GM20431 (cell line): ENCODE measurements at regions not wholly inside any gene's neighbourhood (a gene's known extent, or its start where the extent isn't known, plus 50 kb on each side); places are given as distances from the start of the nearest gene placed in this dataset.

ENCODE experiments used
- in situ Hi-C: fragments of 300-500 bp; cut with MseI, MboI; formaldehyde crosslinking; loops from one replicate; pipeline ENCODE4 v1.15.0; 2020; ENCODE audit warnings: low sequenced_read_pairs; ENCODE audit not compliant: unreplicated experiment

GRCh38 chr10:88219753-88220152, 356.3 kb downstream of the PTEN start:
- in situ Hi-C loops = no loop called here

GRCh38 chr10:88221010-88221973, 357.9 kb downstream of the PTEN start:
- in situ Hi-C loops = no loop called here

- in situ Hi-C loops = no loop called here
Measured at GRCh38 chr10:88222881-88223280, 359.5 kb downstream of the PTEN start.
